Activated CD4-positive, alpha-beta T cell treated with anti-CD3 and anti-CD28 coated beads for 36 hours (primary cell): ENCODE measurements at regions not wholly inside any gene's neighbourhood (a gene's known extent, or its start where the extent isn't known, plus 50 kb on each side); places are given as distances from the start of the nearest gene placed in this dataset.
A peak's percentile ranks its signal among the peaks of the same experiment; 100 is the strongest.

ENCODE experiments used
- ATAC-seq: fragments of 200-7000 bp; cut with Tn5 transposase; one replicate; pipeline ENCODE4 v1.10.0; 2021; ENCODE audit warnings: mild to moderate bottlenecking, moderate library complexity
- CTCF ChIA-PET: fragments of 350-600 bp; sonication (Branson Sonifier 250); formaldehyde crosslinking; loops from one replicate; lab custom pipeline; 2021; ENCODE audit warnings: antibody characterized with exemption; lab: Charles Lee
- POLR2A ChIA-PET: fragments of 350-600 bp; sonication (Branson Sonifier 250); formaldehyde crosslinking; loops from one replicate; lab custom pipeline; 2021; ENCODE audit warnings: antibody characterized with exemption, inconsistent platforms; lab: Charles Lee
- DNase-seq: peaks from one replicate; pipeline ENCODE4 v3.0.0-alpha.2; 2020
- H3K27ac Mint-ChIP-seq: one replicate; pipeline ENCODE4 v1.8.0; 2021; ENCODE audit warnings: mixed read lengths
- H3K27me3 Mint-ChIP-seq: one replicate; pipeline ENCODE4 v1.8.0; 2021; ENCODE audit warnings: mixed read lengths
- H3K36me3 Mint-ChIP-seq: one replicate; pipeline ENCODE4 v1.8.0; 2021; ENCODE audit warnings: low read depth, mixed read lengths
- H3K4me1 Mint-ChIP-seq: one replicate; pipeline ENCODE4 v1.8.0; 2021; ENCODE audit warnings: mixed read lengths
- H3K4me3 Mint-ChIP-seq: one replicate; pipeline ENCODE4 v1.8.0; 2021; ENCODE audit warnings: mild to moderate bottlenecking, moderate library complexity, mixed read lengths
- H3K9me3 Mint-ChIP-seq: one replicate; pipeline ENCODE4 v1.8.0; 2021; ENCODE audit warnings: low read depth, mixed read lengths
- intact Hi-C, 2 experiments: fragments of 100-400 bp; cut with DNase I in 1 of 2; cut with micrococcal nuclease in 1 of 2; formaldehyde crosslinking; loops; one replicate each; pipeline versions ENCODE4 v1.14.2 to v1.15.1; 2022 to 2024; cut with DNase I, micrococcal nuclease

GRCh38 chr2:204325468-204325867 lies 219.8 kb upstream of the PARD3B start:
- intact Hi-C loops = loop anchor here (1.0 to 10.0 kb wide), 9 partner anchors 253 to 1622 kb away; no protein-coding TSS in a partner anchor
- H3K27me3 Mint-ChIP-seq = peaks cover 10% of the 10 kb centered on the region
- CTCF ChIA-PET = interaction anchor here (1.0 to 1.8 kb wide), 3 partner anchors 21 to 367 kb away, joined by 3 to 5 read pairs (median 5); no protein-coding TSS in a partner anchor
- no peak overlapping the region for H3K4me3 Mint-ChIP-seq
- H3K36me3 Mint-ChIP-seq = no peaks in the 10 kb centered on the region
- no peak overlapping the region for H3K27ac Mint-ChIP-seq
- DNase-seq = peak; percentile 68
- no peaks in the 10 kb centered on the region for H3K9me3 Mint-ChIP-seq
- peak; percentile 81 for ATAC-seq
- no peaks in the 10 kb centered on the region for H3K4me1 Mint-ChIP-seq
- POLR2A ChIA-PET = no interaction called here

DNA sequence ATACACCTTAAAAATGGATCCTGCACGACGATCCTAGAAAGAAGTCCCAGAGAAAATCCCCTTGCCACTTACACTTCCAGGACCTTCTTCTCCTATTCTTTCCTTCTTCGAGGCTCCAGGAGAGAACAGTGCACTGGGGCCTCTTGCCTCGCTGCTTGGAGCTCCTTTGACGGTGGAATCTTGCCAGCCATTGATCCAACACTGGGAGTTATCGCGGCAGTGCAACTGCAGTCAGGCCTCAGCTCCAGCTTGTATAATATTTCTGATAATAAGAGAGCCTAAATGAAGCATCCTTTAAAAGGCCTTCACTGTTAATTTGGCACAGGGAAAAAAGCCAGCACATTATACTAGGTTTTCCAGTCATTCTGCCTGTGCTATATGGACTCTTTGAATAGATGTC lies 216.9 kb upstream of the PARD3B start:
- ChIA-PET POLR2A (no interaction called here), CTCF (no interaction called here)
- Mint-ChIP-seq H3K27me3 (peaks cover 9% of the 10 kb centered on the region), H3K4me1 (no peaks in the 10 kb centered on the region), H3K27ac (no peak overlapping the region), H3K9me3 (no peaks in the 10 kb centered on the region), H3K36me3 (no peaks in the 10 kb centered on the region), H3K4me3 (no peak overlapping the region)
- DNase-seq = no peak
- intact Hi-C loops = loop anchor here (5.0 to 10.0 kb wide), 3 partner anchors 256 to 1619 kb away; no protein-coding TSS in a partner anchor
- no peak for ATAC-seq

- Mint-ChIP-seq H3K4me3 (no peak overlapping the region), H3K36me3 (no peaks in the 10 kb centered on the region), H3K27me3 (peaks cover 8% of the 10 kb centered on the region), H3K4me1 (no peaks in the 10 kb centered on the region), H3K27ac (no peak overlapping the region), H3K9me3 (no peaks in the 10 kb centered on the region)
- ChIA-PET POLR2A (no interaction called here), CTCF (no interaction called here)
- no peak for DNase-seq
- no peak for ATAC-seq
- intact Hi-C loops = loop anchor here (5.0 to 10.0 kb wide), 3 partner anchors 257 to 1618 kb away; no protein-coding TSS in a partner anchor
Observed at GRCh38 chr2:204329016-204329415, 216.3 kb upstream of the PARD3B start.

DNA sequence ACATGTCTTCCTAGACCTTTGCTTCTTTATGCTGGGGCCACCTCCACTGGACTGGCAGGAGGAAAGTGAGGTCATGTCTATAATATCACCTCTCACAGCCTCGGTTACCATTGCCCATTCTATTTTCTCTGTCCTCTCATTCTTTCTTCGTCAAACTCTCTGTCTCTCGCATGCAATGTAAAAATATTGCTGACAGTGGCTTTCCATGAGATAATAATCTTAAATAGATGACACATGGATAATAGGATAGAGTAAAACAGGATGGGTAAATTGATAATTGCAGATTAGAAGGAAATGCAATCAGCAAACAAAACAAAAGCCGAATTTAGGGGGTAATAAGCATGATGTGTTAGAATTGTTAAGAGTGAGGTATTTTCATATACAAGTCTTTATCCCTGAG lies 215.7 kb upstream of the PARD3B start:
- ChIA-PET POLR2A (no interaction called here), CTCF (no interaction called here)
- no peaks in the 10 kb centered on the region for H3K36me3 Mint-ChIP-seq
- no peak for DNase-seq
- no peaks in the 10 kb centered on the region for H3K9me3 Mint-ChIP-seq
- ATAC-seq = no peak
- peaks cover 5% of the 10 kb centered on the region for H3K27me3 Mint-ChIP-seq
- no peaks in the 10 kb centered on the region for H3K4me1 Mint-ChIP-seq
- no peak overlapping the region for H3K27ac Mint-ChIP-seq
- intact Hi-C loops = loop anchor here (5.0 to 10.0 kb wide), 3 partner anchors 257 to 1618 kb away; no protein-coding TSS in a partner anchor
- no peak overlapping the region for H3K4me3 Mint-ChIP-seq

DNA sequence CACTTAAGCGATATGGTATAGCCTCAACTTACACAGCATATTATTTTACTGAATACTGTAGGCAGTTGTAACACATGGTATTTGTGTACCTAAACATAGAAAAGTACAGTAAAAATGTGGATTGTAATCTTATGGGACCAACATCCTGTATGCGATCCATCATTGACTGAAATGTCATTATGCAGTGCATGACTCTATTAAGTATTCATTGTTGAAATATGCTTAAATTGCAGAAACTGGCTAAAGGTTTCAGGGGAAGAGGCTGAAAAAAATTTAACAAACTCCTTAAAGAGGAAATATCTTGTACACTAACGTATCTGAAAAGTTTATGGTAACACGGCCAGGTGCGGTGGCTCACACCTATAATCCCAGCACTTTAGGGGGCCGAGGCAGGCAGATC lies 214.1 kb upstream of the PARD3B start:
- H3K27me3 Mint-ChIP-seq = peaks cover 11% of the 10 kb centered on the region

GRCh38 chr2:204331988-204332387 lies 213.3 kb upstream of the PARD3B start:
- ChIA-PET CTCF (no interaction called here), POLR2A (no interaction called here)
- ATAC-seq = no peak
- Mint-ChIP-seq H3K27ac (no peak overlapping the region), H3K27me3 (peaks cover 16% of the 10 kb centered on the region), H3K4me3 (no peak overlapping the region), H3K9me3 (no peaks in the 10 kb centered on the region), H3K4me1 (no peaks in the 10 kb centered on the region), H3K36me3 (no peaks in the 10 kb centered on the region)
- no peak for DNase-seq
- intact Hi-C loops = no loop called here

More for the DNA sequence above, 214.1 kb upstream of the PARD3B start:
- H3K4me1 Mint-ChIP-seq = no peaks in the 10 kb centered on the region
- POLR2A ChIA-PET = no interaction called here
- no peak for ATAC-seq
- no peak overlapping the region for H3K27ac Mint-ChIP-seq
- no peak for DNase-seq
- intact Hi-C loops = no loop called here
- CTCF ChIA-PET = no interaction called here
- H3K36me3 Mint-ChIP-seq = no peaks in the 10 kb centered on the region
- H3K4me3 Mint-ChIP-seq = no peak overlapping the region
- H3K9me3 Mint-ChIP-seq = no peaks in the 10 kb centered on the region

- no peaks in the 10 kb centered on the region for H3K4me1 Mint-ChIP-seq
- H3K9me3 Mint-ChIP-seq = no peaks in the 10 kb centered on the region
- DNase-seq (no peak), ATAC-seq (no peak)
- H3K27me3 Mint-ChIP-seq = peaks cover 21% of the 10 kb centered on the region
- intact Hi-C loops = no loop called here
- ChIA-PET CTCF (interaction anchor here (1.1 kb wide), 1 partner anchor 10 kb away, joined by 4 read pairs; no protein-coding TSS in a partner anchor), POLR2A (no interaction called here)
- no peak overlapping the region for H3K27ac Mint-ChIP-seq
- no peak overlapping the region for H3K4me3 Mint-ChIP-seq
- no peaks in the 10 kb centered on the region for H3K36me3 Mint-ChIP-seq
Observed at GRCh38 chr2:204332706-204333105, 212.6 kb upstream of the PARD3B start.

DNA sequence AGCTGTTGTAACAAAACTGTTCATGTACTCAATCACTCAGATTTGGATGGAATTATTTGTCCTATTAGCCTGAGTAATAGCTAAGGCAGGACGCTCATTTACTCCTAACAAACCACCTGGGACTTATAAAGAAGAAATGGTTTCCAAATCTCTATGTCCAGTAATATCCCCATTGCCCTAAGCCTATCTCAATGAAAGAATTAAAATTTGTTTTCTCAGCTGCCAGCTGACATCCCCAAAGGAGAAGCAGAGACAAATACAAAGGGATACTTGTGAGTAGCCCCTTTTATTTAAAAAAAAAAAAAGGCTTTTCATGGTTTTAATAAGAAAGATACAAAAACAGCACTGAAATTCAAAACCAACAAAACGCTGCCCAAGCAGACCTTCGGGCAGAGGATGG lies 211.4 kb upstream of the PARD3B start:
- intact Hi-C loops = no loop called here
- ChIA-PET POLR2A (interaction anchor here (0.6 kb wide), 1 partner anchor 323 kb away, joined by 4 read pairs; no protein-coding TSS in a partner anchor), CTCF (no interaction called here)
- no peak overlapping the region for H3K4me3 Mint-ChIP-seq
- H3K36me3 Mint-ChIP-seq = no peaks in the 10 kb centered on the region
- peaks cover 25% of the 10 kb centered on the region for H3K27me3 Mint-ChIP-seq
- H3K4me1 Mint-ChIP-seq = no peaks in the 10 kb centered on the region
- no peaks in the 10 kb centered on the region for H3K9me3 Mint-ChIP-seq
- no peak for ATAC-seq
- DNase-seq = no peak
- H3K27ac Mint-ChIP-seq = no peak overlapping the region

DNA sequence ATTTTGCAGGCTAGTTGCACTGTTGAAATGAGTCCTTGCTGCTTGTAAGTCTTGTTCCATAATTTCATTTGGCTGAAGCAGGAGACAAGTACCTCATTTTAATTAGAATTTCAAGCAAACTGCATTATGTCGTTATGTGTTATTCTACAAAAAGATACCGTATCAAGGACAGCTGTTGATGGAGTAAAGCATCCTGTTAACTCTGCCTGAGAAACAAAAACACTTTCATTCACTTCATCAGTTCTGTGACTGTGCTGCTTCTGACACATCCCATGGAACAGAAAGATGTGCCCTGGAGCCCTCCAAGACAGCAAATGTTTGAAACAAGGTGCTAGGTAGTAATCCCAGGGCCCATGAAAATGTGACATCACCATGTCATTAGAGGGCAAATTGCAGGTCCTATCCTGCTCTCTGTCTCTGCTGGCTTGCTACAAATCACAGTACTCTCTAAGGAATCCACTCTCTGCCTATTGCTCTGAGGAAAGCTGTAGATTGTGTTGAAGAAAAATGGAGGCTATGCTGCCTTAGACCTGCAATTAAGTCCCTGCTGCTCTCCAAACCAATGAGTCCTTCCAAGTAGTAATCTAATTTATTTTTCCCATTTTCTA lies 209.7 kb upstream of the PARD3B start:
- ChIA-PET POLR2A (no interaction called here), CTCF (interaction anchor here (0.5 to 2.1 kb wide), 2 partner anchors 12 to 1494 kb away, joined by 3 to 6 read pairs; no protein-coding TSS in a partner anchor)
- Mint-ChIP-seq H3K27me3 (peaks cover 29% of the 10 kb centered on the region), H3K9me3 (no peaks in the 10 kb centered on the region), H3K27ac (no peak overlapping the region), H3K4me1 (no peaks in the 10 kb centered on the region), H3K36me3 (no peaks in the 10 kb centered on the region), H3K4me3 (no peak overlapping the region)
- ATAC-seq = no peak
- DNase-seq = no peak
- intact Hi-C loops = no loop called here

DNA sequence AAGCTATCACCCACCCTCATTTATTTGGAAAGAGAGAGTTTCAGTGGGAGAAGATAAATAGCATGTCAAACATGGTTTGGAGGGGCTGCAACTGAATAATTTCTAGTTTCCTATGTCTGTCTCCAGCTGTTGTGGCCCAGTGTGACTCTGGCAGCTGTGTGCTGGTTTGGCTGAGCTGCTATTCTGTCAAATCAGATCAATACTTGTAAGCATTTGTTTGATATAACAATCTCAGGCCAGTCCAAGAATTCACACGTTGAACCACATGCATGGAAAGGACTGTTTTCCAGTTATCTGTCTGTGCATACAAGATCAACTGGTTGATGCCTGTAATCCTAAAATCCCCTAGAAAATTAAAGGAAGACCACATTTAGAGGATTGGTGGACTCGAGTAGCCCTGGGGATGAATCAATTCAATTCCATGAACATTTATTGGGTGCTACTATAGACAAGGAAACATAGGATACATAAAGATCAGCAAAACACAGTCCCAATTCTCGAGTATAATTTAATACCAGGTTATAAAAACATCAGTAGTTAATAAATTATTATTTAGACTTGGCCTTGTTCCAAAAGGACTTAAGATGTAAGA lies 209.0 kb upstream of the PARD3B start:
- ChIA-PET CTCF (interaction anchor here (2.1 kb wide), 1 partner anchor 12 kb away, joined by 6 read pairs; no protein-coding TSS in a partner anchor), POLR2A (no interaction called here)
- intact Hi-C loops = no loop called here
- H3K4me1 Mint-ChIP-seq = no peaks in the 10 kb centered on the region
- H3K9me3 Mint-ChIP-seq = no peaks in the 10 kb centered on the region
- DNase-seq = no peak
- no peak overlapping the region for H3K4me3 Mint-ChIP-seq
- no peak overlapping the region for H3K27ac Mint-ChIP-seq
- no peaks in the 10 kb centered on the region for H3K36me3 Mint-ChIP-seq
- ATAC-seq = no peak
- peaks cover 28% of the 10 kb centered on the region for H3K27me3 Mint-ChIP-seq

DNA sequence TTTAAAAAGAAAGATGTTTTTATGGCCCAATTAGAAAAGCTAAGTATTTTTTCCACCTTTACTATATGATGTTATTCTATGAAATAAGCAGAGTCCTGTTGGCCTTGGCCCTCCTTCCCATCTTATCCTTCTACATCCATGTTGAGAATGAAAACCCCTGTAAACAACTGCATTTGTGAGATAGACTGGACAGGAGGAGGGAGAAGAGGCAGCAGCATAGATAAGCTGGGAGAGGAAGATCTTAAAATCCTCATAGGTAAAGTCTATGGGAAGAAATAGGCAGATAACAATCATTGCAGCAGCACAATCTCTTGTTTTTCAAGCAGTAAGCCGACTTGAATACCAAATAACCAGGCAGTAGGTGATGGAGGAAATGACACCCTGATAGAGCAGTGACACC lies 207.6 kb upstream of the PARD3B start:
- H3K27ac Mint-ChIP-seq = no peak overlapping the region
- ChIA-PET CTCF (interaction anchor here (0.7 to 1.1 kb wide), 2 partner anchors 11 to 329 kb away, joined by 3 to 4 read pairs; no protein-coding TSS in a partner anchor), POLR2A (no interaction called here)
- H3K27me3 Mint-ChIP-seq = peaks cover 26% of the 10 kb centered on the region
- intact Hi-C loops = no loop called here
- no peaks in the 10 kb centered on the region for H3K9me3 Mint-ChIP-seq
- no peaks in the 10 kb centered on the region for H3K36me3 Mint-ChIP-seq
- DNase-seq = no peak
- H3K4me1 Mint-ChIP-seq = no peaks in the 10 kb centered on the region
- no peak for ATAC-seq
- no peak overlapping the region for H3K4me3 Mint-ChIP-seq

GRCh38 chr2:204339212-204339715 lies 206.0 kb upstream of the PARD3B start:
- Mint-ChIP-seq H3K27me3 (peaks cover 25% of the 10 kb centered on the region), H3K4me1 (no peaks in the 10 kb centered on the region), H3K36me3 (no peaks in the 10 kb centered on the region), H3K27ac (no peak overlapping the region), H3K9me3 (no peaks in the 10 kb centered on the region), H3K4me3 (no peak overlapping the region)
- intact Hi-C loops = no loop called here
- no peak for DNase-seq
- CTCF ChIA-PET = no interaction called here
- ATAC-seq = no peak
- POLR2A ChIA-PET = no interaction called here
